HepG2 (cell line): ENCODE measurements at regions not wholly inside any gene's neighbourhood (a gene's known extent, or its start where the extent isn't known, plus 50 kb on each side); places are given as distances from the start of the nearest gene placed in this dataset.

Experiments
- ATAC-seq: fragments of 200-7000 bp; cut with Tn5 transposase; 3 replicates; pipeline ENCODE4 v1.9.1; 2020; ENCODE audit warnings: mild to moderate bottlenecking, moderate library complexity
- BruUV-seq: library from RNA; stranded (reverse); fragments of 400-500 nt; replicated peaks from 2 replicates; lab custom pipeline; 2021; lab: Mats Ljungman, UMichigan
- CTCF ChIA-PET: fragments of 300-600 bp; formaldehyde crosslinking; extraction: SDS; loops from one replicate; lab custom pipeline; 2021; ENCODE audit warnings: low total read pairs, inconsistent platforms, low intra/inter-chr PET ratio; lab: Yijun Ruan, JAX
- POLR2A ChIA-PET: fragments of 350-600 bp; sonication (Branson Sonifier 250); formaldehyde crosslinking; loops from one replicate; lab custom pipeline; 2020; ENCODE audit warnings: antibody characterized with exemption, inconsistent platforms; lab: Yijun Ruan, JAX
- DNase-seq: peaks from one replicate; pipeline ENCODE4 v3.0.0-alpha.2; 2015; ENCODE audit warnings: low spot score
- FAIRE-seq: peaks from 3 replicates; lab custom pipeline; 2011; peaks lifted over from hg19 to GRCh38; lab: Jason Lieb, UNC
- H2AFZ ChIP-seq: one replicate; pipeline ENCODE4 v1.6.1; 2011; ENCODE audit warnings: low read length, inconsistent platforms
- H3K27ac ChIP-seq: fragments of 300-600 bp; 3 replicates; pipeline ENCODE4 v1.8.0; 2011; ENCODE audit warnings: mixed run types, mild to moderate bottlenecking, mixed read lengths, low read length, inconsistent platforms; ENCODE audit not compliant: insufficient read depth; ENCODE audit errors: extremely low read length
- H3K27me3 ChIP-seq, 2 experiments: fragments of 200-600 bp in 1 of 2; 2 replicates in 1 of 2; 3 replicates in 1 of 2; pipeline versions ENCODE4 v1.6.0 to v1.8.0; 2011; ENCODE audit warnings: low read length in 2 of 2, mild to moderate bottlenecking in 2 of 2, moderate library complexity in 2 of 2, inconsistent platforms in 1 of 2; ENCODE audit not compliant: insufficient read depth in 2 of 2, control insufficient read depth in 1 of 2
- H3K36me3 ChIP-seq, 2 experiments: fragments of 200-600 bp in 1 of 2; replicated peaks in 1 of 2; 2 replicates in 1 of 2; 3 replicates in 1 of 2; pipeline versions ENCODE4 v1.5.1 to v1.8.0; 2011; ENCODE audit warnings: low read length in 2 of 2, inconsistent platforms in 1 of 2; ENCODE audit not compliant: insufficient read depth in 2 of 2, control insufficient read depth in 1 of 2
- H3K4me1 ChIP-seq: 2 replicates; pipeline ENCODE4 v1.5.1; 2012; ENCODE audit warnings: low read length, inconsistent platforms; ENCODE audit not compliant: insufficient read depth
- H3K4me2 ChIP-seq: 2 replicates; pipeline ENCODE4 v1.6.0; 2011; ENCODE audit warnings: low read depth, low read length, inconsistent platforms
- H3K4me3 ChIP-seq, 3 experiments: fragments of 200-600 bp in 1 of 3; sonication (generic), shearing (Covaris generic) in 1 of 3; replicated peaks in 1 of 3; 2 replicates each; pipeline ENCODE4 v1.5.1; 2011 to 2016; ENCODE audit warnings: low read length in 3 of 3, inconsistent platforms in 2 of 3, low read depth in 2 of 3, mild to moderate bottlenecking in 2 of 3, control low read depth in 1 of 3, mixed read lengths in 1 of 3; ENCODE audit not compliant: insufficient read depth in 1 of 3
- H3K79me2 ChIP-seq: one replicate; pipeline ENCODE4 v1.6.1; 2011; ENCODE audit warnings: low read length, inconsistent platforms; ENCODE audit not compliant: insufficient read depth
- H3K9ac ChIP-seq: 2 replicates; pipeline ENCODE4 v1.6.0; 2011; ENCODE audit warnings: mild to moderate bottlenecking, low read depth, low read length, inconsistent platforms; ENCODE audit not compliant: insufficient read depth
- H3K9me3 ChIP-seq: 2 replicates; pipeline ENCODE4 v1.5.1; 2012; ENCODE audit warnings: mild to moderate bottlenecking, low read length
- H4K20me1 ChIP-seq: 2 replicates; pipeline ENCODE4 v1.6.0; 2011; ENCODE audit warnings: inconsistent platforms, mild to moderate bottlenecking, low read length, moderate library complexity; ENCODE audit not compliant: insufficient read depth
- ELF1 ChIP-seq: sonication (generic); formaldehyde crosslinking; IDR thresholded peaks from 2 replicates; pipeline ENCODE4 v1.4.0; 2020; ENCODE audit warnings: missing genetic modification reagents
- HINFP ChIP-seq: sonication (generic); formaldehyde crosslinking; IDR thresholded peaks from 2 replicates; pipeline ENCODE4 v1.4.0; 2020; ENCODE audit warnings: low read depth, mild to moderate bottlenecking, missing genetic modification reagents
- HNF1A ChIP-seq, 2 experiments: sonication (generic) in 1 of 2; formaldehyde crosslinking in 1 of 2; IDR thresholded peaks; 2 replicates each; pipeline versions ENCODE4 v1.4.0 to v1.6.1; 2016 to 2020; ENCODE audit warnings: borderline replicate concordance in 1 of 2, low read depth in 1 of 2, mild to moderate bottlenecking in 1 of 2, missing genetic modification reagents in 1 of 2
- HOXA9 ChIP-seq: sonication (generic); formaldehyde crosslinking; IDR thresholded peaks from 2 replicates; pipeline ENCODE4 v1.8.1; 2022; ENCODE audit warnings: missing genetic modification reagents, mild to moderate bottlenecking, moderate library complexity, borderline replicate concordance
- SAP130 ChIP-seq: IDR thresholded peaks from 2 replicates; pipeline ENCODE4 v1.6.1; 2016; ENCODE audit warnings: low read depth
- SP5 ChIP-seq: IDR thresholded peaks from 2 replicates; pipeline ENCODE4 v1.6.1; 2016; ENCODE audit warnings: low read depth, borderline replicate concordance
- TOPORS ChIP-seq: sonication (generic); formaldehyde crosslinking; IDR thresholded peaks from 2 replicates; pipeline ENCODE4 v1.8.0; 2023; ENCODE audit warnings: mild to moderate bottlenecking, missing genetic modification reagents
- U2AF1 ChIP-seq: fragments of 200-400 bp; formaldehyde crosslinking; optimal IDR thresholded peaks from 2 replicates; pipeline ENCODE3; 2017; ENCODE audit warnings: mild to moderate bottlenecking, low read depth, low read length
- XBP1 ChIP-seq: sonication (generic); formaldehyde crosslinking; IDR thresholded peaks from 2 replicates; pipeline ENCODE4 v1.5.0; 2020; ENCODE audit warnings: missing genetic modification reagents
- ZFAT ChIP-seq: sonication (generic); formaldehyde crosslinking; conservative IDR thresholded peaks from 2 replicates; pipeline ENCODE4 v1.8.1; 2023; ENCODE audit warnings: missing genetic modification reagents, inconsistent platforms
- ZFP1 ChIP-seq: IDR thresholded peaks from 2 replicates; pipeline ENCODE4 v1.6.1; 2016
- ZMYM4 ChIP-seq: sonication (generic); formaldehyde crosslinking; IDR thresholded peaks from 2 replicates; pipeline ENCODE4 v1.8.1; 2023; ENCODE audit warnings: mild to moderate bottlenecking, missing genetic modification reagents
- ZNF136 ChIP-seq: sonication (generic); formaldehyde crosslinking; IDR thresholded peaks from 2 replicates; pipeline ENCODE4 v1.8.1; 2022; ENCODE audit warnings: low read depth, mild to moderate bottlenecking, moderate library complexity, missing genetic modification reagents
- ZNF280D ChIP-seq: sonication (generic); formaldehyde crosslinking; IDR thresholded peaks from 2 replicates; pipeline ENCODE4 v1.5.1; 2020; ENCODE audit warnings: mild to moderate bottlenecking, missing genetic modification reagents
- ZNF747 ChIP-seq: sonication (generic); formaldehyde crosslinking; IDR thresholded peaks from 2 replicates; pipeline ENCODE4 v1.8.1; 2023; ENCODE audit warnings: missing genetic modification reagents, mild to moderate bottlenecking, borderline replicate concordance
- WGBS: methylation state at CpG from one replicate; pipeline ENCODE4 v1.1.6; 2017; ENCODE audit warnings: low lambda C conversion rate; 5-methylcytosine and 5-hydroxymethylcytosine counted together
- in situ Hi-C: cut with HindIII; loops from 2 replicates; pipeline ENCODE4 v1.10.0; 2017; ENCODE audit warnings: low pct_unique_long_range_greater_than_20kb; ENCODE audit not compliant: extremely low pct_ligation_motif_present
- intact Hi-C: fragments of 100-400 bp; cut with micrococcal nuclease; formaldehyde crosslinking; loops from one replicate; pipeline ENCODE4 v1.10.0; 2022; ENCODE audit not compliant: unreplicated experiment

GRCh38 chr9:20253635-20254034, 368.7 kb downstream of the MLLT3 start:
- ChIA-PET CTCF (no interaction called here), POLR2A (no interaction called here)
- Histone ChIP-seq H3K36me3 (no peaks in the 10 kb centered on the region), H4K20me1 (no peaks in the 10 kb centered on the region), H3K4me2 (no peak overlapping the region), H3K9me3 (no peaks in the 10 kb centered on the region), H3K4me1 (no peaks in the 10 kb centered on the region), H3K27me3 (no peaks in the 10 kb centered on the region), H3K9ac (no peak overlapping the region), H3K79me2 (no peaks in the 10 kb centered on the region), H3K27ac (no peak overlapping the region), H2AFZ (no peak overlapping the region), H3K4me3 (no peak overlapping the region)
- ATAC-seq = no peak
- intact Hi-C loops = no loop called here
- DNase-seq = no peak
- FAIRE-seq = no peak
- in situ Hi-C loops = no loop called here
- BruUV-seq = no TSS peak
- WGBS = 1% methylated on average over 5 of the region's 5 CpGs
- no peak for TF ChIP-seq HNF1A (IDR thresholded peaks at IDR 0.05; ENCODE audit: low read depth)
- TF ChIP-seq HNF1A (CRISPR knock-in tag; IDR thresholded peaks at IDR 0.05; ENCODE audit: borderline replicate concordance) = no peak
- no peak for TF ChIP-seq TOPORS (CRISPR knock-in tag)
- TF ChIP-seq HOXA9 = no peak
- no peak for TF ChIP-seq U2AF1
- TF ChIP-seq XBP1 (CRISPR knock-in tag) = no peak
- no peak for TF ChIP-seq ZNF136 (CRISPR knock-in tag)
- no peak for TF ChIP-seq ZMYM4 (CRISPR knock-in tag)
- TF ChIP-seq ELF1 = no peak
- TF ChIP-seq SP5 (CRISPR knock-in tag) = no peak
- TF ChIP-seq SAP130 (CRISPR knock-in tag) = no peak
- TF ChIP-seq ZNF280D (CRISPR knock-in tag) = no peak
- TF ChIP-seq ZFAT (CRISPR knock-in tag) = no peak
- no peak for TF ChIP-seq HINFP (CRISPR knock-in tag)
- no peak for TF ChIP-seq ZNF747 (CRISPR knock-in tag)
- TF ChIP-seq ZFP1 (CRISPR knock-in tag) = no peak
